ENCODE measurements at regions not wholly inside any gene's neighbourhood (a gene's known extent, or its start where the extent isn't known, plus 50 kb on each side); places are given as distances from the start of the nearest gene placed in this dataset.

DNA sequence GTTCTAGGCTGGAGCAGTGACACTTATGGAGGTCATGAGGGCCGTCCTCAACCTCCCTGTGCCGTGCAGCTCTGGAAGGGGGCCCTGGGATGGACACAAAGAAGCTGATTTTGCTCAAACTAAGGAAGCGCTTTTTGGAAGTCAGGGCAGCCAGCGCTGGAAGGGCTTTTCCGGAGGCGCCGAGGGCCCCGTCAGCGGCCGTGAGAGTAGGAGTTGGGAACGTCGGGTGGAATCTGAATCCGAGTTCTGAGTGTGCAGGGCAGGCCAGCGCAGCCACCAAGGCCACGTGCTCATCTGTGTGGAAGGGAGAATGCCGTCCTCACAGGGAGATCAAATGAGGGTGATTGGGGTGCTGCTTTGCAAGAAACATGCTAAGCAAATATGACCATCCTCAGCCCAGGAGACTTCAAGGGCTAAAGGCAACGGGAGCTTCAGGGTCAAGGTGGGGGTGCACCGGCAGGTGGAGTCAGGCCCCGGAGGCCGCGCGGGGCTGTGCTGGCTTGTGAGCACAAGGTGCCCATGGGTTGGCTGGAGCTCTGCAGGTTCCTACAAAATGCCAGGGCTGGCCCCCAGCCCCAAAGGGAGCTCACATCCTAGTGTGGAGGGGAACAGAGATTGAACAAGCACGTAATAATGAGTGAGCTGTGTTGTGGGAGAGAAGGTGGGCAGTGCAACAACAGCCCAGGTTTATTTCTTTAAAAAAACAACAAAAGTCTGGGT lies 70.4 kb upstream of the HPCAL1 start:
- TF ChIP-seq CTCF (IDR thresholded peaks at IDR 0.05) (no peak), POLR2A (IDR thresholded peaks at IDR 0.05) (no peak), EP300 (IDR thresholded peaks at IDR 0.05) (no peak)
